Fibroblast of pulmonary artery (primary cell): ENCODE measurements at regions not wholly inside any gene's neighbourhood (a gene's known extent, or its start where the extent isn't known, plus 50 kb on each side); places are given as distances from the start of the nearest gene placed in this dataset.

Experiments
- DNase-seq: peaks from one replicate; pipeline ENCODE4 v3.0.0-alpha.2; 2010; ENCODE audit warnings: low read depth
- H3K4me3 ChIP-seq: replicated peaks from 2 replicates; pipeline ENCODE4 v1.5.1; 2011; ENCODE audit warnings: low read depth, mild to moderate bottlenecking, control low read depth, low read length, moderate library complexity
- TF ChIP-seq, protein P1 (sequence below): IDR thresholded peaks from 2 replicates; pipeline ENCODE4 v1.5.1; 2011; ENCODE audit warnings: mild to moderate bottlenecking, control low read depth, low read length, inconsistent platforms; ENCODE audit errors: missing control alignments

GRCh38 chr5:60312098-60312497, 387.9 kb downstream of the DEPDC1B start:
- no peak overlapping the region for H3K4me3 ChIP-seq
- DNase-seq, result no peak
- TF ChIP-seq, protein P1, sequence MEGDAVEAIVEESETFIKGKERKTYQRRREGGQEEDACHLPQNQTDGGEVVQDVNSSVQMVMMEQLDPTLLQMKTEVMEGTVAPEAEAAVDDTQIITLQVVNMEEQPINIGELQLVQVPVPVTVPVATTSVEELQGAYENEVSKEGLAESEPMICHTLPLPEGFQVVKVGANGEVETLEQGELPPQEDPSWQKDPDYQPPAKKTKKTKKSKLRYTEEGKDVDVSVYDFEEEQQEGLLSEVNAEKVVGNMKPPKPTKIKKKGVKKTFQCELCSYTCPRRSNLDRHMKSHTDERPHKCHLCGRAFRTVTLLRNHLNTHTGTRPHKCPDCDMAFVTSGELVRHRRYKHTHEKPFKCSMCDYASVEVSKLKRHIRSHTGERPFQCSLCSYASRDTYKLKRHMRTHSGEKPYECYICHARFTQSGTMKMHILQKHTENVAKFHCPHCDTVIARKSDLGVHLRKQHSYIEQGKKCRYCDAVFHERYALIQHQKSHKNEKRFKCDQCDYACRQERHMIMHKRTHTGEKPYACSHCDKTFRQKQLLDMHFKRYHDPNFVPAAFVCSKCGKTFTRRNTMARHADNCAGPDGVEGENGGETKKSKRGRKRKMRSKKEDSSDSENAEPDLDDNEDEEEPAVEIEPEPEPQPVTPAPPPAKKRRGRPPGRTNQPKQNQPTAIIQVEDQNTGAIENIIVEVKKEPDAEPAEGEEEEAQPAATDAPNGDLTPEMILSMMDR, result no peak

DNA sequence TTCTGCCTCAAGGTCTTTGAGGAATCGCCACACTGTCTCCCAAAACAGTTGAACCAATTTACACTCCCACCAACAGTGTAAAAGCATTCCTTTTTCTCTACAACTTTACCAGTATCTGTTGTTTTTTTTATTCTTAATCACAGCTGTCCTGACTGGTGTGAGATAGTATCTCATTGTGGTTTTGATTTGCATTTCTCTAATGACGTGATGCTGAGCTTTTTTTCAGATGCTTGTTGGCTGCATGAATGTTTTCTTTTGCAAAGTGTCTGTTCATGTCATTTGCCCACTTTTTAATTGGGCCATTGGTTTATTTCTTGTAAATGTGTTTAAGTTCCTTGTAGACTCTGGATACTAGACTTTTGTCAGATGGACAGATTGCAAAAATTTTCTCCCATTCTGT, 400.0 kb downstream of the DEPDC1B start:
- H3K4me3 ChIP-seq, result no peak overlapping the region
- TF ChIP-seq, protein P1, result no peak
- no peak for DNase-seq

DNA sequence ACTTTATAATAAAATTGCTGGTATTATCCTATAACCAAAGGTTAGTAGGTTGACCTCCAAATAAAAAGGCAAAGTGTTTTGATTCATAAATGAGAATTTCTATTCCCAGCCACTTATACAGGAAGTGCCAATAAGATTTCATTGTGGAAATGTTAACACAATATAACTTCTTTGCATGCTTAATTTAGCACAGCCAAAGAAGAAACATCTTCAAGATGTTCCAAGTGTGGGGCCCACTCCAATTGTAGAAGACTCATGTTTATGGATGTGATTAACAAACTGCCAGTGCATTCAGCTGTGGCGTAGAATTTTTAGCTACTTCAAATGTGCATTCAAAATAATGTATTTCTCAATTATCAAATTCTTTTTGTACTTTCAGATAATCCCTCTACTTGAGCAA, 402.3 kb downstream of the DEPDC1B start:
- TF ChIP-seq, protein P1, result no peak
- no peak for DNase-seq
- H3K4me3 ChIP-seq, result no peak overlapping the region

GRCh38 chr5:60295423-60295822, 401.9 kb upstream of the PDE4D start:
- H3K4me3 ChIP-seq, result no peak overlapping the region
- TF ChIP-seq, protein P1, result peak; percentile 62
- peak; percentile 47 for DNase-seq

GRCh38 chr5:60293518-60293917, 400.0 kb upstream of the PDE4D start:
- TF ChIP-seq, protein P1, result no peak
- no peak for DNase-seq

GRCh38 chr5:60287174-60287771, 393.7 kb upstream of the PDE4D start:
- peak; percentile 67 for DNase-seq
- H3K4me3 ChIP-seq, result no peak overlapping the region
- TF ChIP-seq, protein P1, result peak; percentile 72

More at GRCh38 chr5:60293518-60293917, 400.0 kb upstream of the PDE4D start:
- H3K4me3 ChIP-seq, result no peak overlapping the region

- no peak for DNase-seq
- TF ChIP-seq, protein P1, result no peak
- no peak overlapping the region for H3K4me3 ChIP-seq
Observed at GRCh38 chr5:60285910-60286309, 392.4 kb upstream of the PDE4D start.
